Cardiac muscle cell (in vitro differentiated cells and primary cell): ENCODE measurements at regions not wholly inside any gene's neighbourhood (a gene's known extent, or its start where the extent isn't known, plus 50 kb on each side); places are given as distances from the start of the nearest gene placed in this dataset.
"Not testable (repeated sequence)": the region's sequence is repeated elsewhere in the genome, so short reads cannot be mapped to it uniquely, and the experiment has no call there.

Experiments used
- DNase-seq, 2 donors: peaks; one replicate each; pipeline versions ENCODE4 v3.0.0 to v3.0.0-alpha.2; 2010 to 2017; ENCODE audit warnings: low read depth in 1 of 2, low spot score in 1 of 2
- H3K27ac ChIP-seq: fragments of 200-600 bp; sonication (generic); 2 replicates; pipeline ENCODE4 v1.5.1; 2016
- H3K27me3 ChIP-seq: fragments of 200-600 bp; sonication (generic); 2 replicates; pipeline ENCODE4 v1.6.0; 2016; ENCODE audit warnings: control low read depth
- H3K36me3 ChIP-seq: fragments of 200-600 bp; sonication (generic); 2 replicates; pipeline ENCODE4 v1.5.1; 2016; ENCODE audit warnings: control low read depth
- H3K4me1 ChIP-seq: fragments of 200-600 bp; sonication (generic); 2 replicates; pipeline ENCODE4 v1.8.1; 2017; ENCODE audit warnings: low read depth, mild to moderate bottlenecking, mixed run types
- H3K4me3 ChIP-seq: fragments of 200-600 bp; sonication (generic); 2 replicates; pipeline ENCODE4 v1.5.1; 2016; ENCODE audit warnings: mild to moderate bottlenecking
- H3K9me3 ChIP-seq: fragments of 200-600 bp; sonication (generic); 2 replicates; pipeline ENCODE4 v1.5.1; 2017; ENCODE audit warnings: low read depth, mild to moderate bottlenecking, control low read depth
- TF ChIP-seq, protein P1 (sequence below): IDR thresholded peaks from 2 replicates; pipeline ENCODE4 v1.5.1; 2012; ENCODE audit warnings: low read depth, mild to moderate bottlenecking, low read length

DNA sequence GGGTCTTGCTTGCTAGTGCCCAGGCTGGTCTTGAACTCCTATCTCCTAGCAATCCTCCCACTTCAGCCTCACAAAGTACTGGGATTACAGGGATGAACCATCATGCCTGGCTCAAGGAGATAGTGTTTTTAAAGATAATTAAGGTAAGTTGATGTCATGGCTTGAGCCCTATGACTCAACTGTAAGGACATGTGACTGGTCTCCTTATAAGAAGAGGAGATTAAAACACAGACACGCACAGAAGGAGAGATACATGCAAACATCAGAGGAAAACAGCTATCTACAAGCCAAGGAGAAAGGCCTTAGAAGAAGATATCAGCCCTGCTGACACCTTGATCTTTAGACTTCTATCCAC is 220.4 kb upstream of the GADL1 start:
- Histone ChIP-seq H3K4me3 (no peak overlapping the region), H3K36me3 (no peaks in the 10 kb centered on the region), H3K9me3 (no peaks in the 10 kb centered on the region), H3K27me3 (no peaks in the 10 kb centered on the region), H3K4me1 (no peaks in the 10 kb centered on the region), H3K27ac (no peak overlapping the region)
- TF ChIP-seq, protein P1, sequence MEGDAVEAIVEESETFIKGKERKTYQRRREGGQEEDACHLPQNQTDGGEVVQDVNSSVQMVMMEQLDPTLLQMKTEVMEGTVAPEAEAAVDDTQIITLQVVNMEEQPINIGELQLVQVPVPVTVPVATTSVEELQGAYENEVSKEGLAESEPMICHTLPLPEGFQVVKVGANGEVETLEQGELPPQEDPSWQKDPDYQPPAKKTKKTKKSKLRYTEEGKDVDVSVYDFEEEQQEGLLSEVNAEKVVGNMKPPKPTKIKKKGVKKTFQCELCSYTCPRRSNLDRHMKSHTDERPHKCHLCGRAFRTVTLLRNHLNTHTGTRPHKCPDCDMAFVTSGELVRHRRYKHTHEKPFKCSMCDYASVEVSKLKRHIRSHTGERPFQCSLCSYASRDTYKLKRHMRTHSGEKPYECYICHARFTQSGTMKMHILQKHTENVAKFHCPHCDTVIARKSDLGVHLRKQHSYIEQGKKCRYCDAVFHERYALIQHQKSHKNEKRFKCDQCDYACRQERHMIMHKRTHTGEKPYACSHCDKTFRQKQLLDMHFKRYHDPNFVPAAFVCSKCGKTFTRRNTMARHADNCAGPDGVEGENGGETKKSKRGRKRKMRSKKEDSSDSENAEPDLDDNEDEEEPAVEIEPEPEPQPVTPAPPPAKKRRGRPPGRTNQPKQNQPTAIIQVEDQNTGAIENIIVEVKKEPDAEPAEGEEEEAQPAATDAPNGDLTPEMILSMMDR, result no peak
- DNase-seq, result no peak

DNA sequence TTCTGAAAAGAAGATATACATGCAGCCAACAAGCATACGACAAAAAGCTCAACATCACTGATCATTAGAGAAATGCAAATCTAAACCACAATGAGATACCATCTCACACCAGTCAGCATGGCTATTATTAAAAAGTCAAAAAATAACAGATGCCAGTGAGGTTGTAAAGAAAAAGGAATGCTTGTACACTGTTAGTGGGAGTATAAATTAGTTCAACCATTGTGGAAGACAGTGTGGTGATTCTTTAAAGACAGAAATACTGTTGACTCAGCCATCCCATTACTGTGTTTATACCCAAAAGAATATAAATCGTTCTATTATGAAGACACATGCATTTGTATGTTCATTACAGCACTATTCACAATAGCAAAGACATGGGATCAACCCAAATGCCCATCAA is 221.1 kb upstream of the GADL1 start:
- H3K4me1 ChIP-seq, H3K9me3 ChIP-seq, H3K4me3 ChIP-seq, H3K36me3 ChIP-seq, H3K27ac ChIP-seq, H3K27me3 ChIP-seq, DNase-seq: not testable (repeated sequence)

DNA sequence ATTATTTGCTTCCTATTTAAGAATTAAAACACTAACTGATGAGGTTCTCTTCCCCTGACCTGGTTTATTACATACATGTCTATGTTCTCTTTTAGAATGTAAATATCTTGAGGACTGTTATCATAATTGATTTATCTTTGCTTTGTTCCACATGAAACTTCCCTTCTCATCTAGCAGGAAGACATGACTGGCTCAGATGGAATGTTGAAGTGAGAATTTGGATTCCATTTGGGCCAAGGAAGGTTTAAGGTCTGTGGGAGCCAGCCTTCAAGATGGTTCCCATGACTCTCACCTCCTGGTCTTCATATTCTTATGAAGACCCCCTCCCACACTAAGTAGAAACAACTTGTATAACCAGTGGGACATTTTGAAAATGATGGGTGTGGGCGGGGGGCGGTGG is 222.2 kb upstream of the GADL1 start:
- DNase-seq, result peak in 1 of 2 donors; percentile 36
- H3K27me3 ChIP-seq, result no peaks in the 10 kb centered on the region
- no peaks in the 10 kb centered on the region for H3K36me3 ChIP-seq
- H3K4me3 ChIP-seq, result no peak overlapping the region
- H3K9me3 ChIP-seq, result no peaks in the 10 kb centered on the region
- no peak overlapping the region for H3K27ac ChIP-seq
- TF ChIP-seq, protein P1, result no peak
- no peaks in the 10 kb centered on the region for H3K4me1 ChIP-seq

DNA sequence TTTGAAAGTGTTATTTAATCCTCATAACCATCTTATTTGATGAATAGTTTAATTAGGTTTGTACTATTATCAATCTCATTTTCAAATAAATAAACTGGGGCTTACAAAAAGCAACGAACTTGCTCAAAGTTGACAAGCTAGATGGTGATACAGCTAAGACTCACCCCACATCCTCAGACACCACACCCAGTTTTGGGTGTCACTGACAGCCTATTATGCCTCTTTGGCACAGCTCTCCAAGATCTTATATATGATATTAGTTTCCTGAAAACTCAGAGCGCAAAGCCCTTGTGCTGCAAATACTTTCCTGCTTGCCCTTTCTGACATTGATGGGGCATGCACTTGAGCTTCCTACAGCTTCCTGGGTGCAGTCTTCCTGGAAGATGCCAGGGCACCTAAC is 223.4 kb upstream of the GADL1 start:
- no peaks in the 10 kb centered on the region for H3K9me3 ChIP-seq
- H3K4me1 ChIP-seq, result no peaks in the 10 kb centered on the region
- no peaks in the 10 kb centered on the region for H3K27me3 ChIP-seq
- no peak overlapping the region for H3K27ac ChIP-seq
- TF ChIP-seq, protein P1, result no peak
- H3K36me3 ChIP-seq, result no peaks in the 10 kb centered on the region
- DNase-seq, result no peak
- no peak overlapping the region for H3K4me3 ChIP-seq

DNA sequence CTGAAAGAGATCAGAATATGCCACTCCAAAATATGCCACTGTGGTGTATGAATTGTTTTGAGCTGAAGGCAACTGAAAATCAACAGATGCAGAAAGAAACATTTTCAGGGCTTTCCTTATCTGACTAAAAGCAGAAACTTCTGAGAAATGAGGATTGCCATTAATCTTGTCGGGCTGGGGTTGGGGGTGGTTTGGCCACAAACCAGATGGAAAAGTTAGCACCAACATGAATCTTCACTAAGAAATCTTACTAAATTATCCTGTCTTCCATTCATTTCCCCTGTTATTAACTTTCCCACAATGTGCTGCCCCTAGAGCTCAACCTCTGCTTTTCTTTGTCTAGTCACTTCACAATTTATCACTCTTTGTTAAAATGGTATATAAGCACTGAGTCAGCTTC is 229.9 kb upstream of the GADL1 start:
- Histone ChIP-seq H3K27me3 (no peaks in the 10 kb centered on the region), H3K27ac (no peak overlapping the region), H3K4me1 (peaks cover 12% of the 10 kb centered on the region), H3K4me3 (no peak overlapping the region), H3K9me3 (no peaks in the 10 kb centered on the region), H3K36me3 (no peaks in the 10 kb centered on the region)
- no peak for DNase-seq
- TF ChIP-seq, protein P1, result no peak

DNA sequence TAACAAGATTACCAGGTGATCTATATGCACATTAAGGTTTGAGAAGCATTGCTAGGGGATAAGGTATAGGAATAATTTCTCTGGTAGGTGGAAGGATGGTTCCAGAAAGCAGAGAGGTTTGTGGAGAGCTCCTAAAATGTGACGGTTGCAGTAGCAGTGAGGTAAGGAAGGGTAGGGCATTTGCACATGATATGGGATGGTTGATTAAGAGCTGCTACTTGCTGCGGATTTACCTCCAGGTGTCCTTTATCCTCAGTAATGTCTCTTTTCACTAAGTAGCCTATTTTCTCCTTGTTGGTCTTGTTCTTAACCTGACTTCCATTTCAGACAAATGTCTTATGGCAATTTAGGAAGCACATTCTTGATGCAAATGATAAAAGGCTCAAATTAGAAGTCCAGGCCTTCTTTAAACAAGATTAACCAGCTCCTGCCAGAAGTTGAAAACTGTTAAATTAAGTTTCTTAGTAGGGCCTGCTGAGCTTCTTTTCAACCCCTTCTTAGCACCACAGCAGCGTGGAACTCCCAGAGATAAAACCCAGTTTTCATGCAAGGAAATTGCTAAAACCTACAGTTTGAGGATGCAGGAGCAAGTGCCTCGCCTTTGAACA is 231.1 kb upstream of the GADL1 start:
- no peaks in the 10 kb centered on the region for H3K36me3 ChIP-seq

More for the DNA sequence above, 231.1 kb upstream of the GADL1 start:
- Histone ChIP-seq H3K27ac (no peak overlapping the region), H3K27me3 (no peaks in the 10 kb centered on the region), H3K4me1 (peaks cover 15% of the 10 kb centered on the region), H3K9me3 (no peaks in the 10 kb centered on the region), H3K4me3 (no peak overlapping the region)
- TF ChIP-seq, protein P1, result no peak
- no peak for DNase-seq
